DOHH2 (cell line): ENCODE measurements at regions not wholly inside any gene's neighbourhood (a gene's known extent, or its start where the extent isn't known, plus 50 kb on each side); places are given as distances from the start of the nearest gene placed in this dataset.

Experiments
- H3F3A ChIP-seq: fragments of 200-600 bp; sonication (generic), shearing (Covaris generic); 2 replicates; pipeline ENCODE4 v1.6.0; 2016; ENCODE audit warnings: antibody characterized with exemption, mild to moderate bottlenecking; ENCODE audit not compliant: control insufficient read depth, insufficient read depth
- H3K27ac ChIP-seq: fragments of 200-600 bp; sonication (generic); 2 replicates; pipeline ENCODE4 v1.5.1; 2014; ENCODE audit warnings: low read depth, mild to moderate bottlenecking, low read length, moderate library complexity
- H3K27me3 ChIP-seq: fragments of 200-600 bp; sonication (generic); 2 replicates; pipeline ENCODE4 v1.6.1; 2014; ENCODE audit warnings: mild to moderate bottlenecking, low read length, mixed read lengths; ENCODE audit not compliant: control insufficient read depth
- H3K36me3 ChIP-seq: fragments of 200-600 bp; sonication (generic); 2 replicates; pipeline ENCODE4 v1.6.1; 2014; ENCODE audit warnings: mild to moderate bottlenecking, low read length, moderate library complexity, mixed read lengths; ENCODE audit not compliant: control insufficient read depth
- H3K4me1 ChIP-seq: fragments of 200-600 bp; sonication (generic); 2 replicates; pipeline ENCODE4 v1.6.1; 2014; ENCODE audit warnings: mild to moderate bottlenecking, low read length, mixed read lengths; ENCODE audit not compliant: control insufficient read depth
- H3K4me2 ChIP-seq: fragments of 200-600 bp; sonication (generic); 2 replicates; pipeline ENCODE4 v1.6.0; 2014; ENCODE audit warnings: mild to moderate bottlenecking, low read length, moderate library complexity
- H3K4me3 ChIP-seq: fragments of 200-600 bp; sonication (generic); 2 replicates; pipeline ENCODE4 v1.5.1; 2014; ENCODE audit warnings: mild to moderate bottlenecking, low read length, mixed read lengths
- H3K79me2 ChIP-seq: fragments of 200-600 bp; sonication (generic); 2 replicates; pipeline ENCODE4 v1.6.1; 2014; ENCODE audit warnings: mild to moderate bottlenecking, low read length, mixed read lengths; ENCODE audit not compliant: control insufficient read depth
- H3K9me2 ChIP-seq: fragments of 200-600 bp; sonication (generic); replicated peaks from 2 replicates; pipeline ENCODE4 v1.6.1; 2014; ENCODE audit warnings: mild to moderate bottlenecking, low read length, mixed read lengths; ENCODE audit not compliant: control insufficient read depth
- H3K9me3 ChIP-seq: fragments of 200-600 bp; sonication (generic); 2 replicates; pipeline ENCODE4 v1.6.1; 2014; ENCODE audit warnings: antibody characterized with exemption, low read length, mixed read lengths; ENCODE audit not compliant: control insufficient read depth, insufficient read depth
- H4K20me1 ChIP-seq: fragments of 200-600 bp; sonication (generic); 2 replicates; pipeline ENCODE4 v1.6.0; 2014; ENCODE audit warnings: low read depth, mild to moderate bottlenecking, antibody characterized with exemption, low read length, moderate library complexity; ENCODE audit not compliant: control insufficient read depth, insufficient read depth
- EZH2phosphoT487 ChIP-seq: fragments of 200-600 bp; sonication (generic); IDR thresholded peaks from 2 replicates; pipeline ENCODE4 v1.6.1; 2017; ENCODE audit warnings: borderline replicate concordance, mild to moderate bottlenecking, antibody characterized with exemption, low read length, moderate library complexity, mixed read lengths
- TF ChIP-seq, protein P1 (sequence below): fragments of 200-600 bp; sonication (generic); IDR thresholded peaks from one replicate; pipeline ENCODE4 v1.5.1; 2014; ENCODE audit warnings: antibody characterized with exemption, mild to moderate bottlenecking, low read depth, low read length; ENCODE audit not compliant: poor library complexity, severe bottlenecking

DNA sequence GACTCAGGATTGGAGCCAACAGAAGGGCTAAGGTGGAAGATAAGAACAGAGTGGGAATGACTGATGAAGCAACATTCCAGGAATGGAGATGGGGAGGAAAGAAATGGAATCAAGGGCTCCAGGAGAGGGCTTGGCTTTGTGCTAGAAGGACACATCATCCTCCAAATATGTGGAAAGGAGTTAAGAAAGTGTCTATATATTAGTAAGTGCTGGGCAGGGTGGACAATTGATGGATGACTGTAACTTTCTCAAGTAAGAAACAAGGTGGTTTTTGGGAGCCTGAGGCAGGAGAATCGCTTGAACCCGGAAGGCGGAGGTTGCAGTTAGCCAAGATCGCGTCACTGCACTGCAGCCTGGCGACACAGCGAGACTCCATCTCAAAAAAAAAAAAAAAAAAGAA, 71.6 kb upstream of the NFKB1 start:
- Histone ChIP-seq H3K79me2 (no peaks in the 10 kb centered on the region), H3K9me3 (peaks cover under 1% of the 10 kb centered on the region), H3K27ac (no peak overlapping the region), H3F3A (no peaks in the 10 kb centered on the region), H3K4me3 (peak overlapping the region; percentile 10; the same call in 1 of the 2 replicates), H3K36me3 (no peaks in the 10 kb centered on the region), H3K4me2 (peak overlapping the region; percentile 69; the same call in 1 of the 2 replicates), H3K4me1 (peaks cover 10% of the 10 kb centered on the region), H3K27me3 (no peaks in the 10 kb centered on the region), H4K20me1 (no peaks in the 10 kb centered on the region), H3K9me2 (no peaks in the 10 kb centered on the region)
- no peak for TF ChIP-seq EZH2phosphoT487
- TF ChIP-seq, protein P1, sequence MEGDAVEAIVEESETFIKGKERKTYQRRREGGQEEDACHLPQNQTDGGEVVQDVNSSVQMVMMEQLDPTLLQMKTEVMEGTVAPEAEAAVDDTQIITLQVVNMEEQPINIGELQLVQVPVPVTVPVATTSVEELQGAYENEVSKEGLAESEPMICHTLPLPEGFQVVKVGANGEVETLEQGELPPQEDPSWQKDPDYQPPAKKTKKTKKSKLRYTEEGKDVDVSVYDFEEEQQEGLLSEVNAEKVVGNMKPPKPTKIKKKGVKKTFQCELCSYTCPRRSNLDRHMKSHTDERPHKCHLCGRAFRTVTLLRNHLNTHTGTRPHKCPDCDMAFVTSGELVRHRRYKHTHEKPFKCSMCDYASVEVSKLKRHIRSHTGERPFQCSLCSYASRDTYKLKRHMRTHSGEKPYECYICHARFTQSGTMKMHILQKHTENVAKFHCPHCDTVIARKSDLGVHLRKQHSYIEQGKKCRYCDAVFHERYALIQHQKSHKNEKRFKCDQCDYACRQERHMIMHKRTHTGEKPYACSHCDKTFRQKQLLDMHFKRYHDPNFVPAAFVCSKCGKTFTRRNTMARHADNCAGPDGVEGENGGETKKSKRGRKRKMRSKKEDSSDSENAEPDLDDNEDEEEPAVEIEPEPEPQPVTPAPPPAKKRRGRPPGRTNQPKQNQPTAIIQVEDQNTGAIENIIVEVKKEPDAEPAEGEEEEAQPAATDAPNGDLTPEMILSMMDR: no peak

DNA sequence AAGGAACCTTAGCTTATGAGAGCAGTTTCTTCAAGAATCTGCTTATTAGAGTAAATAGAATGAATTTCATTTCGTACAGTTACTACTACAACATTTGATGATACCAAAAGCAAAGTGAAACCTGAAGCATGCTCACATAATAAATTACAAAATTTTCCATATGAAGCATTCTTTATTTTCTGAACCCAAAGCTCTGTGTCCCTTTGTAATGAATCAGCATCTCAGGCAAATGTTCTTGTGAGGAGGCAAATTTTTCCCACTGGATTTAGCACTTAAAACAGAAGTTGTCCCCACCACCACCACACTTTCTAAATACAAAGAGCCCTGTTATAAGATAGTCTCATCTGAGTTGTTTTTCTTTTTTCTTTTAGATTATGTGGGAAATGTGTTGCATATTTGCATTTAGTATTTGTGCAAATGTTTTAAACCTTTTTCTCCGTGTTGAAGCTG, 70.7 kb upstream of the NFKB1 start:
- Histone ChIP-seq H3K9me3 (peaks cover 6% of the 10 kb centered on the region), H3K36me3 (no peaks in the 10 kb centered on the region), H3K27ac (peak overlapping the region; percentile 70), H3K27me3 (no peaks in the 10 kb centered on the region), H3K4me1 (peaks cover 10% of the 10 kb centered on the region), H3K4me2 (peak overlapping the region; percentile 69), H3K4me3 (peak overlapping the region; percentile 79), H3K9me2 (no peaks in the 10 kb centered on the region), H3F3A (no peaks in the 10 kb centered on the region), H4K20me1 (no peaks in the 10 kb centered on the region), H3K79me2 (no peaks in the 10 kb centered on the region)
- TF ChIP-seq EZH2phosphoT487: no peak
- TF ChIP-seq, protein P1: no peak

DNA sequence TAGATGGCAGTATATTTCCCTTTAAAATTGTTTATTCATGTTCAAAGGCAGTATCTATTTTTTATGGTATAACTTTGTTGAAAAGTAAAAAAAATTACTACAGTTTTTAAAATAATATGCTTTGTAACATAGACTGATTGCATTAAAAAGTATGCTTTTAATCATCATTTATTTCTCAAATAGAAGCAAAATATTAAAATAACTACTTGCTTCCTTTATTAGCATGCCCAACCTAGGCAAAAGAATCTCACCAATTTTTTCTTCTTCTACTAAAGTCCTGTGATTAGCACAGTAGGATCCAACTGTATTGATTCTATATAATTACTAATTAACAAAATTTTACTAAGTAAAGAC, 69.6 kb upstream of the NFKB1 start:
- H3K36me3 ChIP-seq: no peaks in the 10 kb centered on the region
- no peak for TF ChIP-seq EZH2phosphoT487
- TF ChIP-seq, protein P1: no peak
- no peaks in the 10 kb centered on the region for H4K20me1 ChIP-seq
- no peaks in the 10 kb centered on the region for H3K27me3 ChIP-seq
- H3K27ac ChIP-seq: peak overlapping the region; percentile 70
- peak overlapping the region; percentile 69; the same call in 1 of the 2 replicates for H3K4me2 ChIP-seq
- H3K9me2 ChIP-seq: no peaks in the 10 kb centered on the region
- peak overlapping the region; percentile 79 for H3K4me3 ChIP-seq
- H3K79me2 ChIP-seq: no peaks in the 10 kb centered on the region
- H3K4me1 ChIP-seq: peaks cover 10% of the 10 kb centered on the region
- no peaks in the 10 kb centered on the region for H3F3A ChIP-seq
- H3K9me3 ChIP-seq: peaks cover 6% of the 10 kb centered on the region
